NCI-H524 (cell line): ENCODE measurements at regions not wholly inside any gene's neighbourhood (a gene's known extent, or its start where the extent isn't known, plus 50 kb on each side); places are given as distances from the start of the nearest gene placed in this dataset.

Source experiments
- DNase-seq, 2 experiments: peaks; one replicate each; lab custom pipeline; 2025; lab: John Stamatoyannopoulos, UW

GRCh38 chr4:58935332-58935731 is 1825.1 kb upstream of the IGFBP7 start:
- DNase-seq = no peak

- no peak for DNase-seq
Measured at GRCh38 chr4:58936436-58936835, 1826.3 kb upstream of the IGFBP7 start.

GRCh38 chr4:58940167-58940566 is 1830.0 kb upstream of the IGFBP7 start:
- DNase-seq = no peak

GRCh38 chr4:58941286-58941685 is 1831.1 kb upstream of the IGFBP7 start:
- no peak for DNase-seq

- no peak for DNase-seq
Measured at GRCh38 chr4:58953575-58953974, 1843.4 kb upstream of the IGFBP7 start.

GRCh38 chr4:58957711-58958110 is 1847.5 kb upstream of the IGFBP7 start:
- DNase-seq = no peak

DNA sequence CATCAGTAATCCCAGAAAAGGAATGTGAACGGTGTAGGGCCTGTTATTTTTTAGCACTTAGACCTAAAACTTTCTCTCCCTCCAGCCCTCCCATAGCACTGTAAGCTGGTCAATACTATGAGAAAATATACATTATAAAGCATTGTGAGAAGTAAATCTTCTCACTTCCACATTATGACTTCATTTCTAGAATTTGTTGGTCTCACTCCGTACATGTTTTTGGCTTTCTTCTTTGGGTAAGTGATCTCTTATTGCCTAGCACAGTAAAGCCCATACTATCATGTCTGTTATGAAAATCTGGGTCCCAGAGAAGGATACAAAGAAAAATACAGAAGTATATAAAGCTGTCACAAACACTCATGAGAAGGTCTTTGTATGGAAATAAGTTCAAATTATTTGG is 1851.1 kb upstream of the IGFBP7 start:
- no peak for DNase-seq

GRCh38 chr4:58961925-58962324 is 1851.7 kb upstream of the IGFBP7 start:
- no peak for DNase-seq

GRCh38 chr4:58962424-58962823 is 1852.2 kb upstream of the IGFBP7 start:
- DNase-seq = no peak

GRCh38 chr4:58981828-58982227 is 1871.6 kb upstream of the IGFBP7 start:
- no peak for DNase-seq

DNA sequence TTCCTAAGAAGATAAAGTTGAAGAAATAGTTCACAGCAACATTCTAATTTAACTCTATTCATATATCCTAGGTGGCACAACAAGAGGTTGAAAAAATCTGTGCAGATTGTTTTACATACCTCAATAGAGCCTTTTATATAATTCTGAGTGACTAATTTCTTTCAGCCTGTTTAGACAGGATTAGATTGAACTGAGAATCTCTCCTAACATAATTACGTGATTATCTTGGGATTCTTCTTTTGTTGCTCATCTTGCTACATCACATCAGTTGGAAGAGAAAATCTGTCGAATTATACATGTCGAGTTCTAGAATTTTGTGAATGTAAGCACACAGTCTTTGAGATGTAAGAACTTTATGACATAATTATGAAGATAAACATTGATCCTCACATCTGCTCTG is 1873.7 kb upstream of the IGFBP7 start:
- no peak for DNase-seq

DNA sequence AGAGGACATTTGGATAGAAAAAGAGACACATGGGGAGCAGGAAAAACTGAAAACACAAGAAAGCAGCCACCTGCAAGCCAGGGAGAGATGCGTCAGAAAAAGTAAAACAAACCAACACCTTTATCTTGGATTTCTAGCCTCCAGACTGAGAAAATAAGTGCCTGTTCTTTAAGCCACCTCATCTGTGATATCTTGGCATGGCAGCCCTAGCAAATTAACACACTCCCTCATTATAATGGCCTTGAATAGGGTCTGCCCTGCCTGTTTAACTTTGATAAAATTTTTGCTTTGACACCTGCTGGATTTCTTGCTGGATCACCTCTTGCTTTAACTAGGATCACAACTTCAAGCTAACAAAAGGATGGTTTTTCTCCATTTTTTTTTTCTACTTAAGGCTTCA is 1892.0 kb upstream of the IGFBP7 start:
- no peak for DNase-seq

- no peak for DNase-seq
Measured at GRCh38 chr4:59024257-59024656, 1914.1 kb upstream of the IGFBP7 start.

GRCh38 chr4:59037812-59038211 is 1927.6 kb upstream of the IGFBP7 start:
- no peak for DNase-seq

DNA sequence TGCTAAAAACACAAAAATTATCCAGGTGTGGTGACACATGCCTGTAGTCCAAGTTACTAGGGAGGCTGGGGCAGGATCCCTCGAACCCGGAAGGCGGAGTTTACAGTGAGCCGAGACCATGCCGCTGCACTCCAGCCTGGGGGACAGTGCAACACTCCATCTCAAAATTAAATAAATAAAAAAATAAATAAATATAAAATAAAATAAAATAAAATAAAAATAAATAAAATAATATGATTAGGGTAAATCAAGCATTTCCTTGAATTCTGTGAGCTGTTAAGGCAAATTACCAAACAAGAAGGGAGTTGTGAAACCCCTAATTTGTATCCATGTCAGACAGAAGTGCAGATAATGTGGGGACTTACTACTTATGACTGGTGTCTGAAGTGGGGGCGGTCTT is 1928.9 kb upstream of the IGFBP7 start:
- DNase-seq = no peak

DNA sequence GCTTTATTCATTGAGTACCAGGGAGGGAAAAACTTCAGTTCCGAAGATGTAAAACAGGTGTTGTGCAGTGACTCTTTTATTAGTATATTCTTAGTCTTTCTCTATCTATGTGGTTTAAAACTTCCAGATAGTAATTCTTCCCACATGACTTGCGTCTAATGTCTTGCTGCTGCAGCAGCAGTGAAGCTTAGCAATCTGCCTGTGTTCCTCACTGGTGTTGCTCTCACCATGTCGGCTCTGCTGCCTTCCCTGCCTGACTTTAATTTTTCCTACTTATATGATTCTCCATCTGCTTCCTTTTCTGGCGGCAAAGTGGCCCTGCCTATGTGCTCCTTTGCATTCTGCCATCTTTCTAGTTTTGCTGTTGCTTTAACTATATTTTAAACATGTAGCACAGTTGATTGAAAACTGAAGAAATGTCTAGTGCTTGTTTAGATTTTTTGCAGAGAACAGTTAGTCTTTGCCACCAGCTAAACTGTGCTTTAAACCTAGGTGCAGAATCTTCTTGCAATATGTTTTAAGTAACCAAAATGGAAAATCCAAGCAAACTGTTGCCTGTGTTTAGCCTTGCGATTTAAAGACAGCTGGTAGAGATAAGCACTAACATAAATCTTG is 1934.2 kb upstream of the IGFBP7 start:
- peak; percentile 50 to 74 for DNase-seq

GRCh38 chr4:59054086-59054485 is 1943.9 kb upstream of the IGFBP7 start:
- no peak for DNase-seq

- DNase-seq = no peak
Measured at GRCh38 chr4:59057804-59058203, 1947.6 kb upstream of the IGFBP7 start.

DNA sequence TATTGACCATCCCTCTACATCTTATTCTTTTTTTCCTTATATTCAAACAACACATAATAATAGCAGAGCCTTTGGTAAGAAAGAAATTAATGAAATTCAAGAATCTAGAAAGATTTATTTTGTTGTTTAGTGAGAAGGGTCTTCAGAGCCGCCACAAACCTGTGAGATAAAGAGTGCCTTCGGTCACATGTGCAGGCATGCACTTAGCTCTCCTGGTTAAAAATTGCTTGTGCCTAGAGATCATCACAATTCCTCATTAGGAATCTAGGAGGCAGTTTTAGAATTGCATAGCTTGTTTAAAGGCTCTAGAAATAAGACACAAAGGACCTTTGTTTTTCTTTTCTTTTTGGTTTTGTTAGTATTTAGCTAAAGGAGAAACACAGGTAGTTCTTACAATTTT is 1948.4 kb upstream of the IGFBP7 start:
- no peak for DNase-seq

GRCh38 chr4:59060002-59060846 is 1950.0 kb upstream of the IGFBP7 start:
- no peak for DNase-seq

DNA sequence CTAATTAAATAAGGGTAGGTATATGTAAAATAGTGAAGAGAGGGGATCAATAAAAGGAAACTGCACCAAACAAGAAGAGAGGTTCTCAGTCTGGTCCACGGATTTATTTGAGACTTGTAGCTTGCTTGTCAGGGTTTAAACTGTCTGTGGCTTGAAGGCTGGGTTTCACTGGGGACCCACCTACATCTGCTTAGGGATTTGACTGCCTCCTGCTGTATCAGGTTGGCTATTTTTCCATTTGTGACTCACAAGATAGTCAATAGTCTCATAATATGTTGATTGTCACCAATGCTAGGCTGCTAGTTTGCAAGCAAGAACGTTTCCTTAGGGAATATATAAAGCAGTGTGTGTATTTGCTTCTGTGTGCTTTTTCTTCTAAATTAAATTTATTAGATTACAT is 1950.7 kb upstream of the IGFBP7 start:
- DNase-seq = no peak

DNA sequence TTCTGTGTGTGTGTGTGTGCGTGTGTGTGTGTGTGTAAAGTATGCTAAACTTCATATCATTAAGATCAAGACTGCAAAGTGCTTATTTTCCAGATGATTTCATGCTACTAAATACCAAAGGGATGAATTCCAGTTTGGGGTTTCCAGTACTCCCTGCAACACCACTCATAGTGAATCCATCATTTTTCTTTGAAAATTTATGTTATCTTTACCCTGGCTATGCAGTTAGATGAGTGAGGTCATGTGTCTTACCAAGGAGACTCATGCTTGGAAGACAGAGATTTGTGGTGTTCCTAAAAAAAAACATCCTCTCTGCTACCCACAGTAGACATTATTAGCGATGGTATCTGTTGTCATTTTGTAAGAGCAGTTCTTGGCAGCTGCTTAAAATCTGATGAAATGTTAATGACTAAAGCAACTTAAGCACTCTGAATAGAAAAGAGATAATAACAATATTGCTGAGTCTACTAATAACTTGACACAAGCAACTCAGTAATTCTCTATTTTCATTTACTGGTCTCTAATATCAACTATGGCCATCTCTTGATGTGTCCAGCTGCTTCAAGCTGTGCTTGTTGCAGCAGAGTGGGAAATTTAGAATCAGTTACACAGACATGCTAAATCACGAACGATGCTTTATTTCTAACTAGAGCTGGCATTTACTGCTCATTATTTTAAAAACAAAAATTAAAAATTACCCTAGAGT is 1953.0 kb upstream of the IGFBP7 start:
- DNase-seq = no peak
